CD4-positive, alpha-beta T cell treated with Interleukin-2 at 100 ng/mL for 4 hours (primary cell): ENCODE measurements at regions not wholly inside any gene's neighbourhood (a gene's known extent, or its start where the extent isn't known, plus 50 kb on each side); places are given as distances from the start of the nearest gene placed in this dataset.
"Not testable (repeated sequence)": the region's sequence is repeated elsewhere in the genome, so short reads cannot be mapped to it uniquely, and the experiment has no call there.

ENCODE experiments used
- DNase-seq: peaks from one replicate; pipeline ENCODE4 v3.0.0-alpha.2; 2020; ENCODE audit warnings: low spot score

GRCh38 chr5:62837330-62837729, 258.7 kb downstream of the LRRC70 start:
- not testable (repeated sequence) for DNase-seq

GRCh38 chr5:62829604-62829986, 251.0 kb downstream of the LRRC70 start:
- DNase-seq = no peak

- no peak for DNase-seq
Observed at GRCh38 chr5:62828742-62829603, 250.4 kb downstream of the LRRC70 start.

- no peak for DNase-seq
Observed at GRCh38 chr5:62825623-62826220, 247.1 kb downstream of the LRRC70 start.

GRCh38 chr5:62824936-62825335, 246.3 kb downstream of the LRRC70 start:
- DNase-seq = no peak

- DNase-seq = not testable (repeated sequence)
Observed at GRCh38 chr5:62817043-62817442, 238.4 kb downstream of the LRRC70 start.

GRCh38 chr5:62814991-62815390, 236.4 kb downstream of the LRRC70 start:
- DNase-seq = no peak

- no peak for DNase-seq
Observed at GRCh38 chr5:62812621-62813255, 234.1 kb downstream of the LRRC70 start.

GRCh38 chr5:62804819-62805218, 226.2 kb downstream of the LRRC70 start:
- not testable (repeated sequence) for DNase-seq

- no peak for DNase-seq
Observed at GRCh38 chr5:62795926-62796325, 217.3 kb downstream of the LRRC70 start.

GRCh38 chr5:62794456-62794855, 215.8 kb downstream of the LRRC70 start:
- DNase-seq = no peak

GRCh38 chr5:62791059-62791458, 212.4 kb downstream of the LRRC70 start:
- DNase-seq = no peak

GRCh38 chr5:62790348-62790747, 211.7 kb downstream of the LRRC70 start:
- no peak for DNase-seq

GRCh38 chr5:62786099-62786498, 207.5 kb downstream of the LRRC70 start:
- no peak for DNase-seq

- no peak for DNase-seq
Observed at GRCh38 chr5:62785588-62785987, 207.0 kb downstream of the LRRC70 start.

- DNase-seq = no peak
Observed at GRCh38 chr5:62783374-62784057, 204.9 kb downstream of the LRRC70 start.

GRCh38 chr5:62780888-62781287, 202.3 kb downstream of the LRRC70 start:
- no peak for DNase-seq

GRCh38 chr5:62780230-62780629, 201.6 kb downstream of the LRRC70 start:
- no peak for DNase-seq

GRCh38 chr5:62779010-62779422, 200.4 kb downstream of the LRRC70 start:
- peak; percentile 35 for DNase-seq

- DNase-seq = no peak
Observed at GRCh38 chr5:62778316-62779009, 199.8 kb downstream of the LRRC70 start.

- not testable (repeated sequence) for DNase-seq
Observed at GRCh38 chr5:62777081-62777480, 198.5 kb downstream of the LRRC70 start.

GRCh38 chr5:62776592-62776991, 198.0 kb downstream of the LRRC70 start:
- not testable (repeated sequence) for DNase-seq
